GM19463 (cell line): ENCODE measurements at regions not wholly inside any gene's neighbourhood (a gene's known extent, or its start where the extent isn't known, plus 50 kb on each side); places are given as distances from the start of the nearest gene placed in this dataset.

Experiments used
- ATAC-seq: cut with Tn5 transposase; IDR thresholded peaks from one replicate; pipeline ENCODE4 v1.9.1; 2021; ENCODE audit warnings: mild to moderate bottlenecking, moderate library complexity; ENCODE audit not compliant: unreplicated experiment

- no peak for ATAC-seq
Observed at GRCh38 chr21:32881458-32881857, 109.9 kb upstream of the PAXBP1 start.

GRCh38 chr21:32884062-32884461 lies 112.5 kb upstream of the PAXBP1 start:
- ATAC-seq: no peak

- ATAC-seq: no peak
Observed at GRCh38 chr21:32886339-32886738, 114.8 kb upstream of the PAXBP1 start.

- ATAC-seq: no peak
Observed at GRCh38 chr21:32887026-32887425, 115.5 kb upstream of the PAXBP1 start.

- no peak for ATAC-seq
Observed at GRCh38 chr21:32888971-32889370, 117.4 kb upstream of the PAXBP1 start.

- no peak for ATAC-seq
Observed at GRCh38 chr21:32889596-32889995, 118.0 kb upstream of the PAXBP1 start.

GRCh38 chr21:32894321-32894720 lies 122.8 kb upstream of the PAXBP1 start:
- no peak for ATAC-seq

- no peak for ATAC-seq
Observed at GRCh38 chr21:32900814-32901213, 124.9 kb upstream of the OLIG2 start.

GRCh38 chr21:32907521-32907920 lies 118.2 kb upstream of the OLIG2 start:
- ATAC-seq: no peak

GRCh38 chr21:32908534-32908933 lies 117.2 kb upstream of the OLIG2 start:
- ATAC-seq: no peak

GRCh38 chr21:32909393-32909792 lies 116.3 kb upstream of the OLIG2 start:
- no peak for ATAC-seq

- ATAC-seq: no peak
Observed at GRCh38 chr21:32914424-32915039, 111.2 kb upstream of the OLIG2 start.

- no peak for ATAC-seq
Observed at GRCh38 chr21:32915099-32915498, 110.6 kb upstream of the OLIG2 start.

- no peak for ATAC-seq
Observed at GRCh38 chr21:32916088-32916487, 109.6 kb upstream of the OLIG2 start.

- ATAC-seq: no peak
Observed at GRCh38 chr21:32916522-32917099, 109.1 kb upstream of the OLIG2 start.

GRCh38 chr21:32917362-32918135 lies 108.2 kb upstream of the OLIG2 start:
- no peak for ATAC-seq

GRCh38 chr21:32918478-32919120 lies 107.1 kb upstream of the OLIG2 start:
- no peak for ATAC-seq

GRCh38 chr21:32920474-32920873 lies 105.3 kb upstream of the OLIG2 start:
- no peak for ATAC-seq

GRCh38 chr21:32921632-32922230 lies 104.0 kb upstream of the OLIG2 start:
- ATAC-seq: no peak

GRCh38 chr21:32925098-32925497 lies 100.6 kb upstream of the OLIG2 start:
- no peak for ATAC-seq

GRCh38 chr21:32929633-32930038 lies 96.1 kb upstream of the OLIG2 start:
- ATAC-seq: no peak
